Kidney tubule cell (primary cell): ENCODE measurements at regions not wholly inside any gene's neighbourhood (a gene's known extent, or its start where the extent isn't known, plus 50 kb on each side); places are given as distances from the start of the nearest gene placed in this dataset.
"Not testable (repeated sequence)": the region's sequence is repeated elsewhere in the genome, so short reads cannot be mapped to it uniquely, and the experiment has no call there.

ENCODE experiments used
- DNase-seq: peaks from one replicate; pipeline ENCODE4 v3.0.0-alpha.2; 2018; ENCODE audit warnings: low spot score

- peak; percentile 69 for DNase-seq
Observed at GRCh38 chr19:20388706-20389225, 176.8 kb downstream of the ZNF737 start.

GRCh38 chr19:20385061-20385460, 180.5 kb downstream of the ZNF737 start:
- DNase-seq = peak; percentile 79

GRCh38 chr19:20371911-20372310, 193.7 kb downstream of the ZNF737 start:
- no peak for DNase-seq

GRCh38 chr19:20371304-20371703, 194.3 kb downstream of the ZNF737 start:
- not testable (repeated sequence) for DNase-seq

- peak; percentile 64 for DNase-seq
Observed at GRCh38 chr19:20367811-20368294, 197.7 kb downstream of the ZNF737 start.

GRCh38 chr19:20365146-20365545, 198.1 kb downstream of the ZNF486 start:
- peak; percentile 20 for DNase-seq

- peak; percentile 54 for DNase-seq
Observed at GRCh38 chr19:20359933-20360720, 193.1 kb downstream of the ZNF486 start.

- DNase-seq = not testable (repeated sequence)
Observed at GRCh38 chr19:20358841-20359465, 191.9 kb downstream of the ZNF486 start.

- no peak for DNase-seq
Observed at GRCh38 chr19:20357921-20358320, 190.9 kb downstream of the ZNF486 start.

- DNase-seq = no peak
Observed at GRCh38 chr19:20351244-20351643, 184.2 kb downstream of the ZNF486 start.

- DNase-seq = no peak
Observed at GRCh38 chr19:20349206-20349605, 182.2 kb downstream of the ZNF486 start.

- no peak for DNase-seq
Observed at GRCh38 chr19:20339444-20339843, 172.4 kb downstream of the ZNF486 start.

GRCh38 chr19:20334760-20335159, 167.7 kb downstream of the ZNF486 start:
- DNase-seq = no peak

- no peak for DNase-seq
Observed at GRCh38 chr19:20333508-20333907, 166.5 kb downstream of the ZNF486 start.

GRCh38 chr19:20325151-20325550, 158.1 kb downstream of the ZNF486 start:
- no peak for DNase-seq

- DNase-seq = no peak
Observed at GRCh38 chr19:20321139-20321763, 154.2 kb downstream of the ZNF486 start.

GRCh38 chr19:20320191-20320590, 153.2 kb downstream of the ZNF486 start:
- DNase-seq = no peak

- no peak for DNase-seq
Observed at GRCh38 chr19:20318616-20319015, 151.6 kb downstream of the ZNF486 start.

GRCh38 chr19:20315543-20315942, 148.5 kb downstream of the ZNF486 start:
- DNase-seq = no peak

- DNase-seq = no peak
Observed at GRCh38 chr19:20313894-20314293, 146.9 kb downstream of the ZNF486 start.

- peak; percentile 8 for DNase-seq
Observed at GRCh38 chr19:20307127-20307526, 140.1 kb downstream of the ZNF486 start.

- DNase-seq = not testable (repeated sequence)
Observed at GRCh38 chr19:20296314-20296713, 129.3 kb downstream of the ZNF486 start.

GRCh38 chr19:20294181-20294580, 127.2 kb downstream of the ZNF486 start:
- DNase-seq = no peak
